22Rv1 (cell line): ENCODE measurements at regions not wholly inside any gene's neighbourhood (a gene's known extent, or its start where the extent isn't known, plus 50 kb on each side); places are given as distances from the start of the nearest gene placed in this dataset.

Experiments used
- CTCF ChIP-seq: fragments of 450-650 bp; IDR thresholded peaks from 2 replicates; pipeline ENCODE4 v1.5.1; 2017; ENCODE audit warnings: mild to moderate bottlenecking
- ZFX ChIP-seq: fragments of 450-650 bp; IDR thresholded peaks from 2 replicates; pipeline ENCODE4 v1.6.1; 2017; ENCODE audit warnings: antibody characterized with exemption, borderline replicate concordance

- no peak for TF ChIP-seq CTCF
- TF ChIP-seq ZFX = no peak
These were observed 504.6 kb upstream of the B3GAT1 start for GRCh38 chr11:134916421-134917213.
